ENCODE measurements at regions not wholly inside any gene's neighbourhood (a gene's known extent, or its start where the extent isn't known, plus 50 kb on each side); places are given as distances from the start of the nearest gene placed in this dataset.

- Histone ChIP-seq H3K9ac (ENCODE audit: low read depth, low read length) (no peak overlapping the region), H3K4me3 (ENCODE audit: low read depth in 1 of 2, low read length in 2 of 2) (no peak overlapping the region), H3K36me3 (ENCODE audit: insufficient read depth, low read length) (no peaks in the 10 kb centered on the region), H4K20me1 (ENCODE audit: insufficient read depth, low read length) (peaks cover 11% of the 10 kb centered on the region; the same call in 1 of the 2 replicates), H3K27ac (ENCODE audit: low read length) (no peak overlapping the region), H3K4me2 (ENCODE audit: insufficient read depth, low read length) (no peak overlapping the region), H2AFZ (ENCODE audit: low read depth, low read length) (no peak overlapping the region), H3K27me3 (ENCODE audit: insufficient read depth, low read length, poor library complexity) (peaks cover 28% of the 10 kb centered on the region), H3K79me2 (ENCODE audit: insufficient read depth, low read length) (no peaks in the 10 kb centered on the region), H3K9me3 (ENCODE audit: insufficient read depth, low read length, severe bottlenecking) (no peaks in the 10 kb centered on the region), H3K4me1 (ENCODE audit: insufficient read depth, low read length) (no peaks in the 10 kb centered on the region)
- ATAC-seq (ENCODE audit: insufficient read depth, low read depth) (no peak), DNase-seq (no peak)
- TF ChIP-seq CTCF (IDR thresholded peaks at IDR 0.05; ENCODE audit: borderline replicate concordance, extremely low read depth, low read length, poor library complexity, severe bottlenecking) (no peak), EZH2 (IDR thresholded peaks at IDR 0.05; ENCODE audit: borderline replicate concordance, low read depth, low read length, severe bottlenecking) (no peak)
Measured at GRCh38 chr14:101456246-101457175, 104.8 kb upstream of the DIO3 start.

DNA sequence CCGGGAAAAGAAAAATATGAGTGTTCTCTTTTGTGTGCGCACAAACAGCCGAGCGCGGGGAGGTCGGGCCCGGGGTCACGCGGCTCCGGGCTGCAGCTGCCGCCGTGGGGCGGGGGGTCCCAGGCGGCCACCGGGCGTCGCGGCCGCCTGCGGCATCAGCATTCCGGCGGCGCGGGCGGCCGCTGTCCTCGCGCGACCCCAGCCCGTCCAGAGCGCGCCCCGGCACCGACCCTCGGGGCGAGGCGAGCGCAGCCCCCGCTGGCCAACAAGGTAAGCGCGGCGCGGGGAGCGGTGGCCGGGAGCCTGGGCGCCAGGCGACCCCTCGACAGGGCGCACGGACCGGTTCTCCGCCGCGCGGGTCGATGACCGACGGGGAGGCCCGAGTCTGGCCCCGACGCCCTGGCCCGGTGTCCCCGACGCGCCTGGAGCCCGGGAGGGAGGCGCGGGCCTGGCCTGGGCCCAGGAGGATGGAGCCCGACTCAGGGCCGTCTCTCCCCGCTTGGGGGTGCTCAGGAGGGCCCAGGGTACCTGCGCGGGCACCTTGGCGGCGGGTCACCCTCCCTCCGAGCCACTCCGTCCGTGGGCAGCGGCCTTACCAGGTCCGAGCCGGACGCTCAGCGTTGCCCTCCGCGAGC, 103.9 kb upstream of the DIO3 start:
- DNase-seq (no peak), ATAC-seq (ENCODE audit: insufficient read depth, low read depth) (no peak)
- TF ChIP-seq EZH2 (IDR thresholded peaks at IDR 0.05; ENCODE audit: borderline replicate concordance, low read depth, low read length, severe bottlenecking), result no peak
- no peak for TF ChIP-seq CTCF (IDR thresholded peaks at IDR 0.05; ENCODE audit: borderline replicate concordance, extremely low read depth, low read length, poor library complexity, severe bottlenecking)
- H3K27me3 ChIP-seq (ENCODE audit: insufficient read depth, low read length, poor library complexity), result peaks cover 27% of the 10 kb centered on the region
- H3K4me3 ChIP-seq (ENCODE audit: low read depth in 1 of 2, low read length in 2 of 2), result no peak overlapping the region
- H4K20me1 ChIP-seq (ENCODE audit: insufficient read depth, low read length), result peaks cover 12% of the 10 kb centered on the region; the same call in 1 of the 2 replicates
- H3K36me3 ChIP-seq (ENCODE audit: insufficient read depth, low read length), result no peaks in the 10 kb centered on the region
- H3K4me1 ChIP-seq (ENCODE audit: insufficient read depth, low read length), result no peaks in the 10 kb centered on the region
- H3K4me2 ChIP-seq (ENCODE audit: insufficient read depth, low read length), result no peak overlapping the region
- no peak overlapping the region for H3K9ac ChIP-seq (ENCODE audit: low read depth, low read length)
- H3K9me3 ChIP-seq (ENCODE audit: insufficient read depth, low read length, severe bottlenecking), result no peaks in the 10 kb centered on the region
- no peak overlapping the region for H3K27ac ChIP-seq (ENCODE audit: low read length)
- H3K79me2 ChIP-seq (ENCODE audit: insufficient read depth, low read length), result no peaks in the 10 kb centered on the region
- H2AFZ ChIP-seq (ENCODE audit: low read depth, low read length), result no peak overlapping the region

GRCh38 chr14:101457936-101458740, 103.2 kb upstream of the DIO3 start:
- no peaks in the 10 kb centered on the region for H3K79me2 ChIP-seq (ENCODE audit: insufficient read depth, low read length)
- peaks cover 27% of the 10 kb centered on the region for H3K27me3 ChIP-seq (ENCODE audit: insufficient read depth, low read length, poor library complexity)
- DNase-seq, result no peak
- H3K27ac ChIP-seq (ENCODE audit: low read length), result no peak overlapping the region
- no peak overlapping the region for H3K4me3 ChIP-seq (ENCODE audit: low read depth in 1 of 2, low read length in 2 of 2)
- H3K9me3 ChIP-seq (ENCODE audit: insufficient read depth, low read length, severe bottlenecking), result no peaks in the 10 kb centered on the region
- no peaks in the 10 kb centered on the region for H3K4me1 ChIP-seq (ENCODE audit: insufficient read depth, low read length)
- H3K36me3 ChIP-seq (ENCODE audit: insufficient read depth, low read length), result no peaks in the 10 kb centered on the region
- H4K20me1 ChIP-seq (ENCODE audit: insufficient read depth, low read length), result peaks cover 19% of the 10 kb centered on the region; the same call in 1 of the 2 replicates
- no peak for TF ChIP-seq EZH2 (IDR thresholded peaks at IDR 0.05; ENCODE audit: borderline replicate concordance, low read depth, low read length, severe bottlenecking)
- no peak for TF ChIP-seq CTCF (IDR thresholded peaks at IDR 0.05; ENCODE audit: borderline replicate concordance, extremely low read depth, low read length, poor library complexity, severe bottlenecking)
- ATAC-seq (ENCODE audit: insufficient read depth, low read depth), result no peak
- no peak overlapping the region for H3K9ac ChIP-seq (ENCODE audit: low read depth, low read length)
- H2AFZ ChIP-seq (ENCODE audit: low read depth, low read length), result no peak overlapping the region
- H3K4me2 ChIP-seq (ENCODE audit: insufficient read depth, low read length), result no peak overlapping the region
